Cardiac fibroblast (primary cell): ENCODE measurements at regions not wholly inside any gene's neighbourhood (a gene's known extent, or its start where the extent isn't known, plus 50 kb on each side); places are given as distances from the start of the nearest gene placed in this dataset.
"Not testable (repeated sequence)": the region's sequence is repeated elsewhere in the genome, so short reads cannot be mapped to it uniquely, and the experiment has no call there.

Experiments used
- DNase-seq, 2 donors: peaks; one replicate each; pipeline versions ENCODE4 v3.0.0 to v3.0.0-alpha.2; 2010; ENCODE audit warnings: low read depth in 2 of 2
- H3K4me3 ChIP-seq, 2 donors: replicated peaks in 1 of 2; 1 replicate in 1 of 2; 2 replicates in 1 of 2; pipeline ENCODE4 v1.5.1; 2011; ENCODE audit warnings: low read depth in 2 of 2, low read length in 2 of 2, mild to moderate bottlenecking in 2 of 2, moderate library complexity in 1 of 2
- TF ChIP-seq, protein P1 (sequence below): IDR thresholded peaks from one replicate; pipeline ENCODE4 v1.5.1; 2011; ENCODE audit warnings: low read depth, mild to moderate bottlenecking, low read length, inconsistent platforms

DNA sequence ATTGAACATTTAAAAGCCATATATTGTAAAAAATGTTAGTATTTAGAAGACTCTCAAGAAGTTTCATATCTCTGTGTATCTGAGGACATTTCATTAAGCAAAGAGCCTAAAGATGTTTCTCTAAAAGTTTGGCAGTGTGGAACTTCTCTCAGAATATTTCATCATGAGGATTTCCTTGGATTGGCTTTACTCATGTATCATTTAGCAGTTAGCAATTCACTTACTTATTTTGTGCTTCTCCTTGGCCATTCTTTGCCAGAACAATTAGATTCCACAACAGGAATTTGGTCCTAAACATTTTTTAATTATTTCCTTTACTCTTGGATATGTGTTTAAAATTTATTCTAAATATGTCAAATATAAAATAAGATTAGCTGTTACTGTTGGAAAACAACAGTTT is 345.0 kb upstream of the LRRTM4 start:
- TF ChIP-seq, protein P1, sequence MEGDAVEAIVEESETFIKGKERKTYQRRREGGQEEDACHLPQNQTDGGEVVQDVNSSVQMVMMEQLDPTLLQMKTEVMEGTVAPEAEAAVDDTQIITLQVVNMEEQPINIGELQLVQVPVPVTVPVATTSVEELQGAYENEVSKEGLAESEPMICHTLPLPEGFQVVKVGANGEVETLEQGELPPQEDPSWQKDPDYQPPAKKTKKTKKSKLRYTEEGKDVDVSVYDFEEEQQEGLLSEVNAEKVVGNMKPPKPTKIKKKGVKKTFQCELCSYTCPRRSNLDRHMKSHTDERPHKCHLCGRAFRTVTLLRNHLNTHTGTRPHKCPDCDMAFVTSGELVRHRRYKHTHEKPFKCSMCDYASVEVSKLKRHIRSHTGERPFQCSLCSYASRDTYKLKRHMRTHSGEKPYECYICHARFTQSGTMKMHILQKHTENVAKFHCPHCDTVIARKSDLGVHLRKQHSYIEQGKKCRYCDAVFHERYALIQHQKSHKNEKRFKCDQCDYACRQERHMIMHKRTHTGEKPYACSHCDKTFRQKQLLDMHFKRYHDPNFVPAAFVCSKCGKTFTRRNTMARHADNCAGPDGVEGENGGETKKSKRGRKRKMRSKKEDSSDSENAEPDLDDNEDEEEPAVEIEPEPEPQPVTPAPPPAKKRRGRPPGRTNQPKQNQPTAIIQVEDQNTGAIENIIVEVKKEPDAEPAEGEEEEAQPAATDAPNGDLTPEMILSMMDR = no peak
- DNase-seq = no peak
- no peak overlapping the region for H3K4me3 ChIP-seq

DNA sequence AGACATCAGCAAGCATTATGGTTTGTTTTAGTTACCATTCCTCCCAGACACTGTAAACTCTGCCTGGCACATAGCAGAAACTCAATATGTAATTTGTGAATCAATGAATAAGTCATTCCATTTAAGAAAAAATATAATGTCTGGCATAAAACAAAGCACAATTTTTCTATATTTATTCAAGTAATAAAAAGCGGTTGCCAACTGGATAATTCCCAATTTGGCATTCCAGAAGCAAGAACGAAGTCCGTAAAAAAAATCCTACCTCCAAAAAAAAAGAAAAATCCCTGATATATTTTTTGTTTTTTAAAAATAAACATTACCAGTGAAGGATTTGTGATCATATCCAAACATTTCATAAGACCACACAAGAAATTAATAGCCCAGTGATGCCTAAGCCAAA is 351.3 kb upstream of the LRRTM4 start:
- DNase-seq = no peak
- TF ChIP-seq, protein P1 = no peak
- no peak overlapping the region for H3K4me3 ChIP-seq

- H3K4me3 ChIP-seq, DNase-seq: not testable (repeated sequence)
Observed at GRCh38 chr2:77900211-77900610, 378.0 kb upstream of the LRRTM4 start.

DNA sequence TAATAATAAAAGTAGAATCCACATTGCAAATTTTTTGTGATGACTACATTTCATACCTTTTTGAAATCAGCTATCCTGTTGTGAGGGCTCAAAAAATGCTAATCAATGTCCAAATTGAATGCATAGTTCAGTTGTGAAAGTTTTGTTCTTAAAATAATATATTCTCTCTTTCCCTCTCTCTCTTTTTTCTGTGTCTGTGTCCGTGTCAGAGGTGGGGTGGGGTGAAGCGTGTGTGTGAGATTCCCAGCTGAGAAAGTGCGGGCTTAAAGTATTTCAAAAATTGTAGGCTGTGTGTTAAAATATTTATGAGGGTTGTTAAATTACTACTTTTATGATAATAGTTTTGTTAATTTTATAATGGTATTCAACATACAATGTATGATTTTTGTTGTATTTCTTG is 388.0 kb upstream of the LRRTM4 start:
- TF ChIP-seq, protein P1 = no peak
- H3K4me3 ChIP-seq = no peak overlapping the region
- no peak for DNase-seq

DNA sequence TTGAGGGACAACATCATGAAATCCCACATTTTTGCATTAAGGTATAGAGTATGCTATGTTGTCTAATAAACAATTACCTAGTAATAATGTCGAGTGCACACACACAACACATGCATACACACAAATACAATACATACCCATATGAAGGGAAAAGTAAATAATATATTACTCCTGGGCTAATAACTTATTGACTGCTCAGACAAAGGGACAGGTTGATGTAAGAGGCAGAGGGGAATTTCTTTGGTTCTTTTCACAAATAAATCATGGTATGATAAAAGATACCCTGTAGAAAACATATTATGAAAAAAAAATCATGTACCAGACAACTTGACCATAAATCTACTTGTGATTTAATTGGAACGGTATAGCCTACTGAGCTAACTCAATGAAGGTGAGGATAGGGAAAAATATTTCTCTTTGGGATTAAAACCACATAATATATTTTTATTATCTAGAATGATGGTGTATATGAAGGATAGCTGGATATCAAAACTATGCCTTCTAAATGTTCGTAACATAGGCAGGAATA is 398.7 kb upstream of the LRRTM4 start:
- no peak for DNase-seq
- TF ChIP-seq, protein P1 = no peak
- no peak overlapping the region for H3K4me3 ChIP-seq

DNA sequence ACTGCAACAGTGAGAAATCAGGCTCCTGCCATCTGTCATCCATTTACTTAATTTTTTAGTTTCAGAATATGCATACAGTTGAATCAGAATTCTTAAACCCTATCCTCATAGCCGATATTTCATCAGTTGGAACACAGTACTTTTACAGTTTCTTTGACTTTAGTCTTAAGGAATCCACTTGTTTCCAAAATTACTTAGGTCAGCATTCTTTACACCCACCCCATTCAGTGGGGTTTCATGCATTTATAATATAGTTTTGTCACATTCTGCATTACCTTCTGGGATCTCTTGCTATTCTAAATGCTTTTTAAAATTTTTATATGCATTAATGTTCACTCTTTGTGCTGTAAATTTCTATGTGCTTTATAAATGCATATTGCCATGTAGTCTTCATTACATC is 400.4 kb upstream of the LRRTM4 start:
- TF ChIP-seq, protein P1 = no peak
- DNase-seq = no peak
- no peak overlapping the region for H3K4me3 ChIP-seq

DNA sequence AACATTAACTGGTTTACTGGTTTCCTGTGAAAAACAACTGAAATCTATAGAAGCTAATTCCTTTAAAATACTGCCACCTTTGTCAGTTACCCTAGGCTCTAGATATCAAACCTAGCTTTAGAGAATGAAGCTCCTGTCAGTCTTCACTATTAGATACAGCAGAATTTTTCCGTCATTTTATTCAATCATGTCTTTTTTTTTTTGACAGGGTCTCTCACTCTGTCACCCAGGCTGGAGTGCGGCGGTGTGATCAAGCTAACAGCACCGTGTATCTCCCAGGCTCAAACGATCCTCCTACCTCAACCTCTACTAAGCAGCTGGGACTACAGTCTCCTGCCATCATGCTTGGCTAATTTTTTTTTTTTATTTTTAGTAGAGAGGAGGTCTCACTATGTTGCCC is 415.2 kb upstream of the LRRTM4 start:
- TF ChIP-seq, protein P1 = no peak
- H3K4me3 ChIP-seq = no peak overlapping the region
- no peak for DNase-seq

- no peak for DNase-seq
- no peak overlapping the region for H3K4me3 ChIP-seq
- TF ChIP-seq, protein P1 = no peak
Observed at GRCh38 chr2:77938462-77938861, 416.3 kb upstream of the LRRTM4 start.
